Activated gamma-delta T cell treated with anti-CD3 and anti-CD28 coated beads, Interleukin-2, amount 50 U/mL, for 16 hours (primary cell): ENCODE measurements at regions not wholly inside any gene's neighbourhood (a gene's known extent, or its start where the extent isn't known, plus 50 kb on each side); places are given as distances from the start of the nearest gene placed in this dataset.

Experiments
- DNase-seq: peaks from one replicate; pipeline ENCODE4 v3.0.0-alpha.2; 2020; ENCODE audit warnings: low read depth

GRCh38 chr14:104370256-104370870 is 209.2 kb upstream of the C14orf180 start:
- no peak for DNase-seq

DNA sequence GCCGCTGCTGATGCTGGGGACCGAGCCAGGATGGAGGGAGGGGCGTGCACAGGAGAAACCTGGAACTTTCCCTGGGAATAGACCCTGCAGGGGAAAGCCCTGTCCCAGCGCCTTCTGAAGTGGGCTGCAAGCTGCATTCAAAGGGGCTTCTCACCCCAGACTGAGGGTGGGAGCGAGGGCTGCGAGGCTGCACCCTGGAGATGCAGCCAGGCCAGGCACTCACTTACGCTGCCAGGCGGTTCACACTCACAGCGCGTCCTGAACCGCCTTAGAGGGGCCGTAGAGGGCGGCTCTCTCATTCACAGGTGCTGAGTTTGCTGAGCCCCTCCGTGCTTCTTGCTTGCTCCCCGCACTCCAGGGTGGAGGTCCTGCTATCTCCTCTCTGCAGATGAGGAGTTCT is 208.5 kb upstream of the C14orf180 start:
- no peak for DNase-seq

- DNase-seq, result no peak
Measured at GRCh38 chr14:104371917-104372316, 207.6 kb upstream of the C14orf180 start.

DNA sequence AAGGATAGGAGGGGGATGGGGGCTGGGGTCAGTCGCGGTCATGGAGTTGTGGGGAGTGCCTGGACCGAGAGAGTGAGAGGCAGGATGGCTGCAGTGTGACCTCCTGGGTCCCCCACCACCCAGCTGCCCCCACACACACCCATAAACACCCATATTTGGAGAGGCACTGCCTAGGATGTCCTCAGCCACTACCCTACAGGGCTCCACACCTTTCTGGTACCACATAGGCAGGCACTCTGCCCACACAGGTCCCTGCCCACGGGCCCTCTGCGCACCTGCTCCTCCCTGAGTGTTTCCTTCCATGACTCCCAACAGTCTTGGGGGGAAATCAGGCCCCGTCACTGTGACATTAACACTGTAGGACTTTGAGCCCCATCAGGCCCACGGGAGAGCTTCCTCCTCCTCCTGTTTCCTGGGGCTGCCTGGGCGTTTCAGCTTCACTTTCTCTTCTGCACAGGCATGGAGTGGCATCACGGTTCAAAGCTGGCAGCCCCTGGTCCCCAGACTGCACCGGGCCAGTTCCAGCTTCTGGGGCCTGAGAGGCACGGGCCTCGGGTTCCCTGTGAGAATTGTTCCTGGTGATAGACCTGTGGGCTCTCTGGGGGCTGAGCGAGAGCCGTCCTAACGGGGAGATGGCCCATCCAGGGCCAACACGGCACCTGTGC is 207.0 kb upstream of the C14orf180 start:
- DNase-seq, result no peak

DNA sequence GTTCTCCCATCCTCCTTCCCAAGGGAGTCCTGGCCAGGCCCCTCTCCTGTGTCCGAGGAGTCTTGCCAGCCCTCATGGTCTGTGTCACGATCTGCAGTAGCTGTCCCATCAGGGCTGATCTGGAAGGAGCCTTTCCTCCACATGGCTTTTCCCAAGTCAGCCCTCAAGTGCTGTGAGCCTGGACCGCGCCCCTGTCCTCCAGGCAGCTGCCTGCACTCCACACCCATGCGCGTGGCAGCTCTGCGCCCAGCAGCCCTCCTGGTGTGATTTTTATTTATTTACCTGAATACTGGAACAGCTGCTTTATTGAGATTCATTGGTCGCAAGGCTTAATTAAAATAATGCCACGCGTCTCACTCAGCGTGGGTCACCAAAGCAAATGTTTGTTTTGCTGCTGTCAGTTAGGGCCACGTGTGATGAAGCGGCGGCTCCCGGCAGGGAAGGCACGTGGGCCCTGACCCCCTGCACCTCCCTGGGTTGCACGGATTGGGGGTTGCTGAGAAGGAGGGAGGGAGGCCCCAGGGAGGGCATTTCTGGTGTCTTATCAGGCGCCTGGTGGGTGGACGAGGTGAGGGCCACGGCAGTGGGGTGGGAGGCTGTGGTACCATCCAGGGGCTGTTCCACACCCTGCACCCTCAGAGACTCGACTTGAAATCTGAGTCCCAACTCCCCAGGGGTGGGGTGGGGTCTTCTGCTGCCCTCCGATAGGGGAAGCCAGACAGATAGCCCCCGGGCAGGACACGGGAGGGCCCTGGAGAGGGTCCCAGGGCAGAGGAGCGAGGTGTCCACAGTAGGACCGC is 206.3 kb upstream of the C14orf180 start:
- no peak for DNase-seq

- DNase-seq, result no peak
Measured at GRCh38 chr14:104373855-104374717, 205.5 kb upstream of the C14orf180 start.

DNA sequence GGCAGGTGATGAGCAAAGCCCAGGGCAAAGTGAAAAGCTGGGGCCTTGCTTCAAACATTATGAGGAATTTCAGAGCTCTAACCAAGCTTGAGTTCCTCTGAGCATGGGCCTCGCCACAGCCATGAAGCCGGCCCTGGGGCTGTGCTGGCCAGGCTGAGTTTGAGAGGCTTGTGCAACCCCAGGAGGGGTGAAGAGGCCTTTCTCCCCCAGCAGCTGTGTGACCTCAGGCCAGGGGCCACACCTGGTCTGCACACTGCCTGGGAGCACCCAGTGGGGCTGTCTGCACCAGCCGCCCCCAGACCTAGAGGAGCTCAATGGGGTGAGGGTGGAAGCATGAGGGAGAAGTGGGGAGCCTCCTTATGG is 204.9 kb upstream of the C14orf180 start:
- no peak for DNase-seq

DNA sequence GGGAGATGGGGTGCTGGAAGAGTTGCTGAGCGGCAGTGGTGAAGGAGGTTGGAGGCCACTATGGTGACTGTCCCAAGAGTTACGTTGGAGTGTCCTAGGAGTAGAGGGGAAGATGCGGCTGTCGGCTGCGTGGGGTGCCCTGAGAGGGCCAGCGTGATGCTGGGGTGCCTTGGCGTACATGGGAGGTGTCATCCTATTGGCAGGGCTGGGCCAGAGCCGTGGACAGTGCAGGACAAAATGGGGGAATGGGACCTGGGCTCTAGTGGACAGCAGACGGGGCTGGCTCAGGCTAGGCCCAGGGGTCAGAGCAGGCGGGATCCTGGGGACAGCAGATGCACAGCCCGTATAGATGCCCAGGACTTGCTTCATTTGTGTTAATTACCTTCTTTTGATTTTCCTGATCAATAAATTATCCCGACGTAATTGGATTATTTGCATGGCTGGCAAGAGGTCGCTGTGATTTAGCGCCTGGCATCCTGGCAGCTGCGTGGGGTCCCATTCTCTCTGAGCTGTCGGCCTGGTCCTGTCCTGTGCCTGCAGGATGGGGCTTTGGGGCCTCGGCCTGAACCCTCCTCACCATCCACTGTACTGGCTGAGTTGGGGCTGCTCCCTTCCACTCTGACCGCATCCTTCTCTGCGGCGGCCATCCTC is 203.9 kb upstream of the C14orf180 start:
- no peak for DNase-seq

GRCh38 chr14:104376202-104377140 is 203.1 kb upstream of the C14orf180 start:
- no peak for DNase-seq

GRCh38 chr14:104377256-104377655 is 202.3 kb upstream of the C14orf180 start:
- no peak for DNase-seq

DNA sequence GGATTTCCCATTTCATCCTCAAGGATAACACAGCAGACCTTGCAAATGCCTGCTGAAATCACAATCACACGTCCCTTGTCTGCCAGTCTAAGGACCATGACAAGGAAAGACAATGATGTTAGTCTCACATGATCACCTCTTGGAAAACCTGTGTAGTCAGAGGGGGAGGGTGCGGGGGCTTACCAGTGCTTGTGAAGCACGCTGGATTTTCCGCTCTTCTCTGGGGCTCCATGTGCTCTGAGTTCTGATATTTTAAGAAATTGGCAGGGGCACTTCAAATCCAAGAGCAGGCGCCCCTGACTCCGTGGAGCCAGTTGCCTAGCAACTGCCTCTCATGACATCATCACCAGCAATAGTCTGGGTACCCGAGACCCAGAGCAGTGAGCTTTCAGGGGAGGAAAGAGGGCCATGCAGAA is 200.9 kb upstream of the C14orf180 start:
- DNase-seq, result no peak

DNA sequence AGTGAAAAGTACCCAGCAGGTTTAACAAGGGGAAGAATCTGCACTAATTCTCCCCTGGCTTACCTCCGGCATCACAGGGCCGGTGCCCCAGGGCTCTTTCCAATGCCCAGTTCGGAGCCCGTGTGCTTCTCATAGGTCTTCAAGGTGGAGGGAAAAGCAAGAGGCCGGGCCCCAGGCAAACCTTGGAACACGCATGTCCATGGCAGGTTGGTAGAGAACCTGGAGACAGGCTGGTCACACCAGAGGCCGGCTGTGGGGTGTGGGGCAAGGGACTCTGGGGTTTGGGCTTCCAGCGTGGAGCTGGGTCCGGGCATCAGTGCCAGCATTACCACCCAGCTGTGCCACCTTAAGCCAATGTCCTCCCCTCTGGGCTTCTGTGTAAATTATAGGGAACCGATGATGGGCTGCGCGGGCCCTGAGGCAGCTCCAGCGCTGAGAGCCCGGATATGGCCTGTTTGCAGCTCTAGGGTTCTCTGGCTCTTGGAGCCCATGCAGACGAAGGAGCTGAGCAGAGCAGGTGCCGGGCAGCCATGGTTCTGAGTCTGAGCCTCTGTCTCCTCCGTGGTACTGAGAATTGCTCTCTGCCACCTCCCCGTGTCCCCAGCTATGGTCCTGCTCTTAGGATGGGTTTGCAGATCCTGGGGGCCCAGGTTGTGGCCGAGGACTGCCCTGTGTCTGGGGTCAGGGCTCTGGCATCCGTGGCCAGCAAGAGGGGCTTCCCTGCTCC is 197.0 kb upstream of the C14orf180 start:
- DNase-seq, result no peak

DNA sequence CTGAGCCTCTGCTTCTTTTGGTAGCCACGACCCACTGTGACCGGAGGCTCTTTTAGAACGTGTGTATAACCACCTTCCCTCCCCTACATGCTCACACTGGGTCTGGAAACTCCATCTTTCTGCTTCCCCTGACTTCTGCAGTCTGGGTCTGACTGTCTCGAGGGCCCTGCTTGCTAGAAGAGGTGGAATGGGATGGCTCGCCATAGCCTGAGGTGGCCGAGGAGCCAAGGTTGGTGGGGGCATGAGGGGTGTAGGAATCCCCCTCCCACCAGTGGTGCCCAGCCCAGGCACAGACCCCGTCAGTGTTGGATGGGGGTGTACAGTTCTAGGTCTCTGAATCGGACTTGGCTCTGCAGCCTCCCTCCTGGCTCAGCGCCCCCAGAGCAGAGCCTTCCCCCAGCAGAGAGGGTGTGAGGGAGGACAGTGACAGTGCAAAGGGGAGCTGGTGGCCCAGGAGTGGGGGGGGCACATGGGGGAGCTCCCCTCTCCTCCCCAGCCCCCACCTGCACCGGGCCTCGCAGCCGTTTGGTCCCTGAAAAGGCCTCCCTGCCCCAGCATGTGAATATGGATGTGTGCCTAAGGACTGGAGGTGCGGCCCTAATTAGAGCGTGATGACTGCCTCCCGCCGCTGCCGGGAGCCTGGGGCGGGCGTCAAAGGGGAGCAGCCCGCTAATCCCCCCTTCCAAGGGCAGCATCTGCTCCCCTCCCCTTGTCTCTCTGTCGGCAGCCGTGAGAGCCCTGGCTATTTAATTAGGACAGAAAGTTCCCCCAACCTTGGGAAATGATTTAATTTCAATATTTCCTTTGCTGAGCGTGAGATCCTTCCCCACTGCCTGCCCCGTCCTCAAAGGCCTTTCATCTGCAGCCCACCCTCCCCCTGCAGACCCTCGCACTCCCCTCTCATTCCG is 196.2 kb upstream of the C14orf180 start:
- no peak for DNase-seq

DNA sequence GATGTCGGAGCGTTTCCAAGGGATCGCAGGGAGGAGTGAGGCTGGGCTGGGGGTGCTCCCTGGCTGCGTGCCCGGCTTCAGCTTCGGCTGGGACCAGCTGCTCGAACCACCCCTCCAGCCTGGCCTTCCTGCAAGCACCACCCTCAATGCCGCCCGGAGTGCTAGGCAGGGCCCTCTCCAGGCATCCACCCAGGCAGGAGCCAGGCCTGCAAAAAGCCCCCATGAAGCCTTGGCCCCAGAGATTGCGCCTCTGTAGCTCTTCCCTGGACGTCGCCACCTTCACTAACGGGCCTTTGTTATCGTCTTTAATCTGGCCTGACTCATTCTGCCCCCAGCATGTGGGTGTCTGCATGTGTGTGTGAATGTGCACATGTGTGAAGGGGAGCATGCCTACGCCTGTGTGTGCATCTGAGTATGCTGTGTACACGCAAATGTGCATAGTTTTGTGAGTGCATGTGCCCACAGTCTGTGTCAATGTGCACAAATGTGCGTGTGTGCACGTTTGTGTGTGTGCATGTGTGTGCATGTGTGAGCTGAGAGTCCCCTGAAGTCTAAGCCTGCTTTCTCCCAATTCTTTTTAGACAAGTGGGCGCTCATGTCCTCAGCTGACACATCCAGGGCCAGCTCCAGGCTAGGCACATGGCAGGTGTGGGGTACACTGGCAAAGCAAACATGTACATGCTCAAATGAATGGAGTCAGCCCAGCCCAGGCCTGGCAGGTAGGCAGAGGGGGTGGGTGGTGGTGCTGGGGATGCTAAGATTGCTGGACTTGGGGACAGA is 195.4 kb upstream of the C14orf180 start:
- DNase-seq, result no peak

GRCh38 chr14:104384776-104385071 is 194.8 kb upstream of the C14orf180 start:
- no peak for DNase-seq

- no peak for DNase-seq
Measured at GRCh38 chr14:104385111-104385510, 194.5 kb upstream of the C14orf180 start.

- no peak for DNase-seq
Measured at GRCh38 chr14:104385531-104386101, 193.9 kb upstream of the C14orf180 start.
